ENCODE measurements at regions not wholly inside any gene's neighbourhood (a gene's known extent, or its start where the extent isn't known, plus 50 kb on each side); places are given as distances from the start of the nearest gene placed in this dataset.

- H3K4me3 ChIP-seq = no peak overlapping the region
- no peaks in the 10 kb centered on the region for H3K27me3 ChIP-seq (replicated peaks in 1 of 7)
- H3K36me3 ChIP-seq = no peaks in the 10 kb centered on the region
- no peak for DNase-seq
- no peak overlapping the region for H3K27ac ChIP-seq
- TF ChIP-seq POLR2AphosphoS5 (IDR thresholded peaks at IDR 0.05) = no peak
- TF ChIP-seq, protein P1, sequence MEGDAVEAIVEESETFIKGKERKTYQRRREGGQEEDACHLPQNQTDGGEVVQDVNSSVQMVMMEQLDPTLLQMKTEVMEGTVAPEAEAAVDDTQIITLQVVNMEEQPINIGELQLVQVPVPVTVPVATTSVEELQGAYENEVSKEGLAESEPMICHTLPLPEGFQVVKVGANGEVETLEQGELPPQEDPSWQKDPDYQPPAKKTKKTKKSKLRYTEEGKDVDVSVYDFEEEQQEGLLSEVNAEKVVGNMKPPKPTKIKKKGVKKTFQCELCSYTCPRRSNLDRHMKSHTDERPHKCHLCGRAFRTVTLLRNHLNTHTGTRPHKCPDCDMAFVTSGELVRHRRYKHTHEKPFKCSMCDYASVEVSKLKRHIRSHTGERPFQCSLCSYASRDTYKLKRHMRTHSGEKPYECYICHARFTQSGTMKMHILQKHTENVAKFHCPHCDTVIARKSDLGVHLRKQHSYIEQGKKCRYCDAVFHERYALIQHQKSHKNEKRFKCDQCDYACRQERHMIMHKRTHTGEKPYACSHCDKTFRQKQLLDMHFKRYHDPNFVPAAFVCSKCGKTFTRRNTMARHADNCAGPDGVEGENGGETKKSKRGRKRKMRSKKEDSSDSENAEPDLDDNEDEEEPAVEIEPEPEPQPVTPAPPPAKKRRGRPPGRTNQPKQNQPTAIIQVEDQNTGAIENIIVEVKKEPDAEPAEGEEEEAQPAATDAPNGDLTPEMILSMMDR (IDR thresholded peaks at IDR 0.05 in 8 of 11, conservative IDR thresholded peaks at IDR 0.05 in 3 of 11) = no peak
- no peak for TF ChIP-seq POLR2A (IDR thresholded peaks at IDR 0.05)
- 79 to 90% (median 82%) methylated on average over 2 of the region's 2 CpGs for WGBS, 5 donors
- intact Hi-C loops (cut with DNase I; ENCODE audit: low total_unique reads) = no loop called here
- H3K4me1 ChIP-seq = no peaks in the 10 kb centered on the region
- H3K9me3 ChIP-seq = peaks cover 0 to 16% (median 2%) of the 10 kb centered on the region in 8 donors
Observed at GRCh38 chr3:165406425-165406824, 210.2 kb upstream of the SLITRK3 start.

DNA sequence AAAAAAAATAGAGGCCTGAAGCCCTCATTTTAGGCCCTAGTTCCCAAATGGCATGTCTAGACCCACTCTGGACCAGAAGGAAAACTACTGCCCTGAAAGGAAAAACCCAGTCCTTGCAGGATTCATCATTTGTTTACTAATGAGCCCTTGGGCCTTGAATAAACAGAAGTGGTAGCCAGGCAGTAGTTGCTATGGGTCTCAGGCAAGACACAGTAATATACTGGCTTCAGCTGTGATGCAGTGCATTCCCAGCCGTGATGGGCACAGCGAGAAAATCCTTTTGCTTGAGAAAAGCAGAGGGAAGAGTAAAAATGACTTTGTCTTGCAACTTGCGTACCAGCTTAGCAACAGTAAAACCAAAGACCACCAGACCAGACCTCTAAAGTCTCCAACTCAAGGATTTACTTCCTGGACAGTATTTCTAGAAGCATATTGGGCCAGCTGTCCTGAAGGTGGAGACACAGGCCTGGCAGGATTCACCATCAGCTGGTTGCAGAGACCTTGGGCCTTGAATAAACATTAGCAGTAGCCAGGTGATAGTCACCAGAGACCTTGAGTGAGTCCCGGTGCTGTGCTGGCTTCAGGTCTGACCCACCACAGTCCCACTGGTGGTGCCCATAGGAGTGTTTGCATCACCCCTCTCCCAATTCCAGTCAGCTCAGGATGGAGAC is 208.3 kb upstream of the SLITRK3 start:
- Histone ChIP-seq H3K36me3 (no peaks in the 10 kb centered on the region), H3K4me3 (no peak overlapping the region), H3K27ac (no peak overlapping the region), H3K9me3 (peaks cover 0 to 16% (median 2%) of the 10 kb centered on the region in 8 donors), H3K27me3 (replicated peaks in 1 of 7) (no peaks in the 10 kb centered on the region), H3K4me1 (no peaks in the 10 kb centered on the region)
- no peak for DNase-seq
- intact Hi-C loops (cut with DNase I; ENCODE audit: low total_unique reads) = no loop called here
- WGBS, 5 donors = 77 to 95% (median 85%) methylated on average over 4 of the region's 4 CpGs
- no peak for TF ChIP-seq POLR2A (IDR thresholded peaks at IDR 0.05)
- TF ChIP-seq, protein P1 (IDR thresholded peaks at IDR 0.05 in 8 of 11, conservative IDR thresholded peaks at IDR 0.05 in 3 of 11) = no peak
- TF ChIP-seq POLR2AphosphoS5 (IDR thresholded peaks at IDR 0.05) = no peak

- no peak for DNase-seq
- Histone ChIP-seq H3K36me3 (no peaks in the 10 kb centered on the region), H3K4me1 (no peaks in the 10 kb centered on the region), H3K27me3 (replicated peaks in 1 of 7) (no peaks in the 10 kb centered on the region), H3K4me3 (no peak overlapping the region), H3K27ac (no peak overlapping the region), H3K9me3 (peaks cover 0 to 15% (median 2%) of the 10 kb centered on the region in 8 donors)
- 47 to 83% (median 66%) methylated on average over 4 of the region's 4 CpGs for WGBS, 5 donors
- intact Hi-C loops (cut with DNase I; ENCODE audit: low total_unique reads) = no loop called here
- TF ChIP-seq POLR2AphosphoS5 (IDR thresholded peaks at IDR 0.05) (no peak), POLR2A (IDR thresholded peaks at IDR 0.05) (no peak)
- TF ChIP-seq, protein P1 (IDR thresholded peaks at IDR 0.05 in 8 of 11, conservative IDR thresholded peaks at IDR 0.05 in 3 of 11) = no peak
Observed at GRCh38 chr3:165403666-165404065, 207.5 kb upstream of the SLITRK3 start.

DNA sequence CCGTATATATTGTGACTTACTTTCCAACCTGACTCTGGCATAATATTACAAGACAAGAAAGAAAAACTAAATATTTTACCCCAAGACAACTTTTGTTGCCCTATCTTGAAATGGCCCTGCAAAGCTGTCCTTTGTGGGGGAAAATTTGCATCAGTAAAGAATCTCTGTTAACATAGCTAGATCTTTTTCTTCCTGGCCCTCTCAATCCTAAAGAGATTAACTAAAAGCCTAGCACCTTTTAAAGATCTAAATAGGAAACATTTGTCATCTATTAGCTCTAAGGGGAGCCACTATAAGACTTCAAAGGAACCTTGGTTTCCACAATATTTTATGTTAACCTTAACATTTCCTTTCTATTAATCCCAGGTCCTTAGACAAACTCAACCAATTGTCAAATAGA is 199.0 kb upstream of the SLITRK3 start:
- H3K27me3 ChIP-seq (replicated peaks in 1 of 7) = no peaks in the 10 kb centered on the region
- no peaks in the 10 kb centered on the region for H3K4me1 ChIP-seq
- H3K4me3 ChIP-seq = no peak overlapping the region
- intact Hi-C loops (cut with DNase I; ENCODE audit: low total_unique reads) = no loop called here
- H3K9me3 ChIP-seq = no peaks in the 10 kb centered on the region
- WGBS, 5 donors = 79 to 94% (median 86%) methylated on average over 1 of the region's 1 CpG
- DNase-seq = no peak
- TF ChIP-seq, protein P1 (IDR thresholded peaks at IDR 0.05 in 8 of 11, conservative IDR thresholded peaks at IDR 0.05 in 3 of 11) = no peak
- no peak for TF ChIP-seq POLR2A (IDR thresholded peaks at IDR 0.05)
- no peak for TF ChIP-seq POLR2AphosphoS5 (IDR thresholded peaks at IDR 0.05)
- H3K36me3 ChIP-seq = no peaks in the 10 kb centered on the region
- no peak overlapping the region for H3K27ac ChIP-seq
